ENCODE measurements at regions not wholly inside any gene's neighbourhood (a gene's known extent, or its start where the extent isn't known, plus 50 kb on each side); places are given as distances from the start of the nearest gene placed in this dataset.

GRCh38 chr9:23635276-23635675 is 190.8 kb downstream of the ELAVL2 start:
- Histone ChIP-seq H3K27ac (ENCODE audit: low read depth, low read length) (no peak overlapping the region), H3K4me2 (ENCODE audit: low read length) (no peak overlapping the region), H3K4me1 (ENCODE audit: control insufficient read depth, low read length) (no peaks in the 10 kb centered on the region), H3K9me2 (replicated peaks; ENCODE audit: control insufficient read depth, low read length) (no peaks in the 10 kb centered on the region), H3K36me3 (ENCODE audit: control insufficient read depth, low read length) (no peaks in the 10 kb centered on the region), H3K79me2 (ENCODE audit: control insufficient read depth, low read length) (no peaks in the 10 kb centered on the region), H3F3A (ENCODE audit: control insufficient read depth, insufficient read depth) (no peaks in the 10 kb centered on the region), H3K27me3 (ENCODE audit: control insufficient read depth, low read length) (no peaks in the 10 kb centered on the region), H3K9me3 (ENCODE audit: control insufficient read depth, insufficient read depth, low read length) (no peaks in the 10 kb centered on the region), H4K20me1 (ENCODE audit: control insufficient read depth, insufficient read depth, low read depth, low read length) (no peaks in the 10 kb centered on the region), H3K4me3 (ENCODE audit: low read length) (no peak overlapping the region)
- TF ChIP-seq CTCF (IDR thresholded peaks at IDR 0.05; ENCODE audit: low read depth, low read length, poor library complexity, severe bottlenecking) (no peak), EZH2phosphoT487 (IDR thresholded peaks at IDR 0.05; ENCODE audit: borderline replicate concordance, low read length) (no peak)

DNA sequence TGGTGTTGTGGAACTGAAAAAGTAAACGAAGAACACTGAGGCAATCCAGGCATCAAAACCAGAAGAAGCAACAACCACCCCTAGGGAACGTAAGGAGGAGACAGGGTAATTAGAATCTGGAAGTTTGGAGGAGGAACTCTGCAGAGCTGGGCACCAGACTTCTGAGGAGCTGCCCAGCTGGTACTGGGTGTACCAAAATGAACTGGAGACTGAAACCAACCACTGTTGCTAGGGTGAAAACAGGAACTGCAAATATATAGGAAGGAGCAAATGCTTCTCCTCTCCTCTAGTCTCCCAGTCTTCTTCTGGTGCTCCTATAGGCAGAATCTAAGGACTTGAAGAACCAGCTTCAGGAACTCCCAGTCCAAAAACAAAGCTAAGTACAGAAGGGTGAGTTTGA is 189.8 kb downstream of the ELAVL2 start:
- no peak overlapping the region for H3K4me2 ChIP-seq (ENCODE audit: low read length)
- no peaks in the 10 kb centered on the region for H3K9me3 ChIP-seq (ENCODE audit: control insufficient read depth, insufficient read depth, low read length)
- H3K79me2 ChIP-seq (ENCODE audit: control insufficient read depth, low read length) = no peaks in the 10 kb centered on the region

DNA sequence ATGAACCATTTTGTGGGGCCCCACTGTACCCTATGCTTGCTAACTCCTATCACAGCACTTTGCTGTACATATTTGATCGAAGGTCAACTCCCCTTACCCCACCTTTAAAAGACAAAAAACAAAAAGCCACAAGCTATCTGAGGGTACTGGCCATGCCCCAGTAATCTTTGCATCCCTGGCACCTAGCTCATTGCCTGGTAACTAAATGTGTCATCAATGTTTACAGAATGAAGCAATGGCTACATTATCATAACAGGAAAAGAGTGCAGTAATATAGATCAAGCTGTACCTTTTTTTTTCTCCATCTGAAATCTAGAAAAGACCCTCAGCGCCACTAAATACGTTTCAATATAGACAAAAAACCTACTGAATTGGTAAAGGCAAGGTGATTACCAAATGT is 188.0 kb downstream of the ELAVL2 start:
- no peaks in the 10 kb centered on the region for H3K9me3 ChIP-seq (ENCODE audit: control insufficient read depth, insufficient read depth, low read length)

More for the DNA sequence above, 189.8 kb downstream of the ELAVL2 start:
- TF ChIP-seq CTCF (IDR thresholded peaks at IDR 0.05; ENCODE audit: low read depth, low read length, poor library complexity, severe bottlenecking) = no peak
- TF ChIP-seq EZH2phosphoT487 (IDR thresholded peaks at IDR 0.05; ENCODE audit: borderline replicate concordance, low read length) = no peak
- Histone ChIP-seq H3K4me1 (ENCODE audit: control insufficient read depth, low read length) (no peaks in the 10 kb centered on the region), H3K4me3 (ENCODE audit: low read length) (no peak overlapping the region), H3K27ac (ENCODE audit: low read depth, low read length) (no peak overlapping the region), H3K36me3 (ENCODE audit: control insufficient read depth, low read length) (no peaks in the 10 kb centered on the region), H4K20me1 (ENCODE audit: control insufficient read depth, insufficient read depth, low read depth, low read length) (no peaks in the 10 kb centered on the region), H3K9me2 (replicated peaks; ENCODE audit: control insufficient read depth, low read length) (no peaks in the 10 kb centered on the region), H3K27me3 (ENCODE audit: control insufficient read depth, low read length) (no peaks in the 10 kb centered on the region), H3F3A (ENCODE audit: control insufficient read depth, insufficient read depth) (no peaks in the 10 kb centered on the region)

More for the DNA sequence above, 188.0 kb downstream of the ELAVL2 start:
- no peak overlapping the region for H3K4me3 ChIP-seq (ENCODE audit: low read length)
- H3K4me2 ChIP-seq (ENCODE audit: low read length) = no peak overlapping the region
- H3K36me3 ChIP-seq (ENCODE audit: control insufficient read depth, low read length) = no peaks in the 10 kb centered on the region
- H3K27me3 ChIP-seq (ENCODE audit: control insufficient read depth, low read length) = no peaks in the 10 kb centered on the region
- H3K27ac ChIP-seq (ENCODE audit: low read depth, low read length) = no peak overlapping the region
- H3K4me1 ChIP-seq (ENCODE audit: control insufficient read depth, low read length) = no peaks in the 10 kb centered on the region
- H3F3A ChIP-seq (ENCODE audit: control insufficient read depth, insufficient read depth) = no peaks in the 10 kb centered on the region
- H3K9me2 ChIP-seq (replicated peaks; ENCODE audit: control insufficient read depth, low read length) = no peaks in the 10 kb centered on the region
- no peaks in the 10 kb centered on the region for H4K20me1 ChIP-seq (ENCODE audit: control insufficient read depth, insufficient read depth, low read depth, low read length)
- H3K79me2 ChIP-seq (ENCODE audit: control insufficient read depth, low read length) = no peaks in the 10 kb centered on the region
- TF ChIP-seq CTCF (IDR thresholded peaks at IDR 0.05; ENCODE audit: low read depth, low read length, poor library complexity, severe bottlenecking) (no peak), EZH2phosphoT487 (IDR thresholded peaks at IDR 0.05; ENCODE audit: borderline replicate concordance, low read length) (no peak)

All from DOHH2 (cell line).